ENCODE measurements at regions not wholly inside any gene's neighbourhood (a gene's known extent, or its start where the extent isn't known, plus 50 kb on each side); places are given as distances from the start of the nearest gene placed in this dataset.

GRCh38 chr1:68644504-68644903, 147.6 kb upstream of the DEPDC1 start:
- TF ChIP-seq ESRRA (IDR thresholded peaks at IDR 0.05; ENCODE audit: borderline replicate concordance, low read length): no peak
- TF ChIP-seq CTCF (IDR thresholded peaks at IDR 0.05): no peak
- no peak for TF ChIP-seq HMGXB4 (CRISPR knock-in tag; IDR thresholded peaks at IDR 0.05; ENCODE audit: borderline replicate concordance)
- TF ChIP-seq EP300 (IDR thresholded peaks at IDR 0.05): no peak
- no peak for TF ChIP-seq HOXB13 (CRISPR knock-in tag; IDR thresholded peaks at IDR 0.05; ENCODE audit: low read depth)
- no peak for TF ChIP-seq POLR2AphosphoS2 (conservative IDR thresholded peaks at IDR 0.05; ENCODE audit: low read length)
- TF ChIP-seq SMC3 (IDR thresholded peaks at IDR 0.05): no peak
- no peak for TF ChIP-seq FOSL2 (IDR thresholded peaks at IDR 0.05)
- no peak for TF ChIP-seq FOSL2 (CRISPR knock-in tag; IDR thresholded peaks at IDR 0.05)
- TF ChIP-seq REST (IDR thresholded peaks at IDR 0.05): no peak
- TF ChIP-seq CHD4 (IDR thresholded peaks at IDR 0.05; ENCODE audit: borderline replicate concordance): no peak
- TF ChIP-seq KDM1A (IDR thresholded peaks at IDR 0.05; ENCODE audit: low read depth): no peak
- TF ChIP-seq E2F6 (IDR thresholded peaks at IDR 0.05; ENCODE audit: borderline replicate concordance, low read depth): no peak

All from A549 (cell line).